ENCODE measurements at regions not wholly inside any gene's neighbourhood (a gene's known extent, or its start where the extent isn't known, plus 50 kb on each side); places are given as distances from the start of the nearest gene placed in this dataset.
"Not testable (repeated sequence)": the region's sequence is repeated elsewhere in the genome, so short reads cannot be mapped to it uniquely, and the experiment has no call there.

- DNase-seq (ENCODE audit: low read depth, low spot score); in situ Hi-C loops (cut with HindIII; ENCODE audit: low pct_unique_long_range_greater_than_20kb, low sequenced_read_pairs): not testable (repeated sequence)
Measured at GRCh38 chr1:14432728-14433127, 165.8 kb upstream of the KAZN start.

DNA sequence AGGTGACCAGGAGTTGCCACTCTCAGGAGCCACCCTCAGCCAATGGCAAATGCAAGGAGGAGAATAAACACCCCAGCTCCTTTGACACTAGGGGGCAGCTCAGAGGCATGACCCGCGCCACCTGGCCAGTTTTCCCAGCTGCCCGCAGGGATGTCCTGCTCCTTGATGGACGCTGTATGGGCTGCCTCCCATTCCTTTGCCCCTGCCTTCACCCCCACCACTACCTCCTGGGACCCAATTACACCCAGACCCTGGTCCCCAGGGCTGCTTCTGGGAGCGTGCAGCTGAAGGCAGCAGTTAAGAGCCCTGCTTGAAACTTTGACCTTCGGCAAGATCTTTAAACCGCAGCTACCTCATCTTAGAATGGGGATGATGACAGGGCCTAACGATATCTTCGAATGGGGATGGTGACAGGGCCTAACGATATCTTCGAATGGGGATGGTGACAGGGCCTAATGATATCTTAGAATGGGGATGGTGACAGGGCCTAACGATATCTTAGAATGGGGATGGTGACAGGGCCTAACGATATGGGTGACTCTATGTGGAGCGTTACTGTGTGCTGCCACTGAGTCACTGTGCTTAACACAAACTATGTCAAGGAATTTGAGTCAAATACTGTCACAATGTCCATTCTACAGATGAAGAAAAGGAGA, 163.0 kb upstream of the KAZN start:
- in situ Hi-C loops (cut with HindIII; ENCODE audit: low pct_unique_long_range_greater_than_20kb, low sequenced_read_pairs), result no loop called here
- peak; percentile 37 for DNase-seq (ENCODE audit: low read depth, low spot score)

- DNase-seq (ENCODE audit: low read depth, low spot score), result no peak
- in situ Hi-C loops (cut with HindIII; ENCODE audit: low pct_unique_long_range_greater_than_20kb, low sequenced_read_pairs), result no loop called here
Measured at GRCh38 chr1:14437417-14437918, 161.0 kb upstream of the KAZN start.

GRCh38 chr1:14438127-14438769, 160.2 kb upstream of the KAZN start:
- no peak for DNase-seq (ENCODE audit: low read depth, low spot score)
- in situ Hi-C loops (cut with HindIII; ENCODE audit: low pct_unique_long_range_greater_than_20kb, low sequenced_read_pairs), result no loop called here

DNA sequence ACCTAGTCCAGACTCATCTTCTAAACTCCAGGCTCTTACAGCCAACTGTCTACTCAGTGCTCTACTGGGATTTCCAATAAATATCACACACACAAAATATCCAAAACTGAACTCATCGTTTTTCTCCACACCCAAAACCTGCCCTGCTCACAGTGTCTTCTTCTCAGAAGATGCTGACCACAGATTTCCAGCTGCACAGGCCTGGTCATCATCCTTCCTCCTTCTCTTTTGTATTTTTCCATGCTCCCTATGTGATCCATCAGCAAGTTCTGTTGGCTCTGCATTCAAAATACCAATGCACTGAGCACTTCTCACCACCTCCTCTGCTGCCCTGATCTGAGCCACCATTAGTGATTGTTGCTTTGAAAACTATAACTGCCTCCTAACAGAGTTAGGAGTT, 159.5 kb upstream of the KAZN start:
- no peak for DNase-seq (ENCODE audit: low read depth, low spot score)
- in situ Hi-C loops (cut with HindIII; ENCODE audit: low pct_unique_long_range_greater_than_20kb, low sequenced_read_pairs), result no loop called here

- in situ Hi-C loops (cut with HindIII; ENCODE audit: low pct_unique_long_range_greater_than_20kb, low sequenced_read_pairs), result no loop called here
- no peak for DNase-seq (ENCODE audit: low read depth, low spot score)
Measured at GRCh38 chr1:14440166-14440565, 158.3 kb upstream of the KAZN start.

DNA sequence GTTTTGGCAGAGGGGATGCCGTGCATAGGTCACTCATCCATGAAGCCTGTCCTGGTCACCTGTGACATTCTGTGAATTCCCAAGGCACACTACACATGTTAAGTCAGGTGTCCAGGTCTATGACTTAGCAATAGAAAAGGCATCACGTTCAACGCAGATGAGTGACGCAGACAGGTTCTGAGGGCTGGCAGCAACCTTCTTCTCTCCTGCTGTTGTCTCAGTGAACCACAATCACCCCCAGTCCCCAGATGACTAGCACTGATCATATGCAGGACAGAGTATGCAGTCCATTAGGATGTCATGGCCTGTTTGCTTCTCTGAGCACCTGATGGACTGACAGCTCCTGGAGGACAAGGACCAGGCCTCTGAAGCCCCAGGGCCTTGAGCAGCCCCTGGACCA, 157.8 kb upstream of the KAZN start:
- in situ Hi-C loops (cut with HindIII; ENCODE audit: low pct_unique_long_range_greater_than_20kb, low sequenced_read_pairs), result no loop called here
- no peak for DNase-seq (ENCODE audit: low read depth, low spot score)

GRCh38 chr1:14441302-14441741, 157.2 kb upstream of the KAZN start:
- in situ Hi-C loops (cut with HindIII; ENCODE audit: low pct_unique_long_range_greater_than_20kb, low sequenced_read_pairs), result no loop called here
- no peak for DNase-seq (ENCODE audit: low read depth, low spot score)

- DNase-seq (ENCODE audit: low read depth, low spot score), result no peak
- in situ Hi-C loops (cut with HindIII; ENCODE audit: low pct_unique_long_range_greater_than_20kb, low sequenced_read_pairs), result no loop called here
Measured at GRCh38 chr1:14442669-14443068, 155.8 kb upstream of the KAZN start.

GRCh38 chr1:14443164-14443787, 155.2 kb upstream of the KAZN start:
- in situ Hi-C loops (cut with HindIII; ENCODE audit: low pct_unique_long_range_greater_than_20kb, low sequenced_read_pairs), result no loop called here
- peak; percentile 5 for DNase-seq (ENCODE audit: low read depth, low spot score)

- no peak for DNase-seq (ENCODE audit: low read depth, low spot score)
- in situ Hi-C loops (cut with HindIII; ENCODE audit: low pct_unique_long_range_greater_than_20kb, low sequenced_read_pairs), result no loop called here
Measured at GRCh38 chr1:14451217-14451616, 147.3 kb upstream of the KAZN start.

GRCh38 chr1:14452551-14452950, 145.9 kb upstream of the KAZN start:
- in situ Hi-C loops (cut with HindIII; ENCODE audit: low pct_unique_long_range_greater_than_20kb, low sequenced_read_pairs), result no loop called here
- no peak for DNase-seq (ENCODE audit: low read depth, low spot score)

DNA sequence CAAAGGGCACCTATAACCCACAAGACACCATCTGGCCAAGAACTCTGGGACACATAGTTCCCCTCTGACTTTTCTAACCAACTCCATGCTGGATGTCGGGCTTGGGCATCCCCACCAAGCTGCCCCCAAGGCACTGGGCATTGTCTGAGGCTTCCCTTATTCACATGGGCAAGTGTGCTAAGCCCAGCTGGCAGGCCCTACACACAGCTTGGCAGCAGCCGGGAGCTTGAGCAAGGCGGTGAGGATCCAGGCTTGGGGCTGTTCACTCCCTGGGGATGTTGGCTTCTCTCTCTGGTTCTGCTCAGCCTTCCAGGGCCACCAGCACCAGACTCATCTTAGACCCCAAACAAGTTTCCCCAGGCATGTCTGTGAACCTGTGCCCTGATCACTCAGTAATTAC, 138.3 kb upstream of the KAZN start:
- in situ Hi-C loops (cut with HindIII; ENCODE audit: low pct_unique_long_range_greater_than_20kb, low sequenced_read_pairs), result no loop called here
- no peak for DNase-seq (ENCODE audit: low read depth, low spot score)

DNA sequence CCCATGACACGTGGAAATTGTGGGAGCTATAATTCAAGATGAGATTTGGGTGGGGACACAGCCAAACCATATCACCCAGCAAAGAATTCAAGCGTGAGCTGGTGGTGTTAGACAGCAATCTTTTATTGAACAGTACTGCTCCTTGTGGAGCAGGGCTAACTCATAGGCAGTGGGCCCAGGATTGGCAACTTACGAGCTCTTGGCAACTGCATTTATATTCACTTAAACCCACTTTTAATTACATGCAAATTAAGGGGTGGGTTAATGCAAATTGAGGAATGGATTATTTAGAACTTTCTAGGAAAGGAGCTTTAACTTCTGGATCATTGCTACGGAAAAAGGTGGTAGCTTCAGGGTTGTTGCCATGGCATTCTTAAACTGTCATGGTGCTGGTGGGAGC, 135.6 kb upstream of the KAZN start:
- in situ Hi-C loops (cut with HindIII; ENCODE audit: low pct_unique_long_range_greater_than_20kb, low sequenced_read_pairs), result no loop called here
- DNase-seq (ENCODE audit: low read depth, low spot score), result no peak

DNA sequence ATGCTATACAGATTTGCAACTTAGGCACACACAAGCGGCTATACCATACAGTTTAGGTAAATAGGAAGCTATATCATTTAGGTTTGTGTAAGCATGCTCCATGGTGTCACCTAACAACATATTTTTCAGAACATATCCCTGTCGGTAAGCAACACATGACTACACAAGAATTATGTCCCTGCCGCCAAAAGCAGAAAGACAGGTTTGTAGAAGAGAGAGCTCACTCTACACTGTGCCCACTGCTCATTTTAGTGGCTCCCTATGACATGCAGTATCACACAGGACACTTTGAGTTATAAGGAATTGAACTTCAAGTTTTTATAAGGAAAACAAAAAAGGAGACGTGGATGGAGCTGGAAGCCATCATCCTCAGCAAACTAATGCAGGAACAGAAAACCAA, 132.5 kb upstream of the KAZN start:
- no peak for DNase-seq (ENCODE audit: low read depth, low spot score)

GRCh38 chr1:14467112-14467511, 131.4 kb upstream of the KAZN start:
- no peak for DNase-seq (ENCODE audit: low read depth, low spot score)
- in situ Hi-C loops (cut with HindIII; ENCODE audit: low pct_unique_long_range_greater_than_20kb, low sequenced_read_pairs), result no loop called here

More for the DNA sequence above, 132.5 kb upstream of the KAZN start:
- in situ Hi-C loops (cut with HindIII; ENCODE audit: low pct_unique_long_range_greater_than_20kb, low sequenced_read_pairs), result no loop called here

DNA sequence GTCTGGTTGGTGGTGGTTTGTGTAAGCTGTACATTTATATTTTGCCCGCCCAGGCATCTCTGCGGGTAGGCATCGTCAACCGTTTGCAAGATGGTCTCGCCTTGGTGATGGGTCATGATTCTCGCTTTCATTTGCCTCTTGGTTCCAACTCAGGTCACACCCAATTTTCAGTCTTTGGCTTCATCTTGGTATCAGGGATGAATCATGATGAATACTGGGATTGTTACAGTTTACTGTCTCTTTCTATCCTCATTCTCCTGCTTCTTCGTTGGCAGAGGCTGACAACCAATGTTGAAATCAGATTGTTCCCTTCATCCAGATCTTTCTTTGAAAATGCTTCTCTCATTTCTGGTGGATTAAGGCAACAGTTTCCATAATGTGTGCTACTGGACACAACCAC, 129.7 kb upstream of the KAZN start:
- in situ Hi-C loops (cut with HindIII; ENCODE audit: low pct_unique_long_range_greater_than_20kb, low sequenced_read_pairs), result no loop called here
- no peak for DNase-seq (ENCODE audit: low read depth, low spot score)

GRCh38 chr1:14470802-14471201, 127.7 kb upstream of the KAZN start:
- no peak for DNase-seq (ENCODE audit: low read depth, low spot score)
- in situ Hi-C loops (cut with HindIII; ENCODE audit: low pct_unique_long_range_greater_than_20kb, low sequenced_read_pairs), result no loop called here

DNA sequence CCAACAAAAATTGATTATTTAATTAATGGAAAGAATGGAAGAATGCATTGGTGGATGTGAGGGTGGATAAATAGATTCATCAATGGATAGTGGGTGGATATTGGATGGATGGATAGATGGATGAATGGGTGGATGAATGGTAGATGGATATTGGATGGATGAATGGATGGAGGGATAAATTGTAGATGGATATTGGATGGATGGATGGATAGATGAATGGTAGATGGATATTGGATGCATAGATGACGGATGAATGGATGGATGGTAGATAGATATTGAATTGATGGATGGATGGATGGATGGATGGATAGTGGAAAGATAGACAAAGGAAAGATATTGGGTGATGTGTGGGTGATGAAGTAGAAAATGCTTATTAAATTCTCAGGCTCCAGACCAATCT, 123.6 kb upstream of the KAZN start:
- in situ Hi-C loops (cut with HindIII; ENCODE audit: low pct_unique_long_range_greater_than_20kb, low sequenced_read_pairs), result no loop called here
- DNase-seq (ENCODE audit: low read depth, low spot score), result no peak
